ENCODE measurements at regions not wholly inside any gene's neighbourhood (a gene's known extent, or its start where the extent isn't known, plus 50 kb on each side); places are given as distances from the start of the nearest gene placed in this dataset.

- no peak for DNase-seq (ENCODE audit: low spot score)
Measured at GRCh38 chr7:153385502-153385901, 626.0 kb downstream of the ACTR3B start.

GRCh38 chr7:153386556-153386955 lies 627.0 kb downstream of the ACTR3B start:
- DNase-seq (ENCODE audit: low spot score), result no peak

GRCh38 chr7:153388611-153389010 lies 629.1 kb downstream of the ACTR3B start:
- DNase-seq (ENCODE audit: low spot score), result no peak

- DNase-seq (ENCODE audit: low spot score), result no peak
Measured at GRCh38 chr7:153389261-153389660, 629.7 kb downstream of the ACTR3B start.

GRCh38 chr7:153390955-153391354 lies 631.4 kb downstream of the ACTR3B start:
- DNase-seq (ENCODE audit: low spot score), result no peak

- no peak for DNase-seq (ENCODE audit: low spot score)
Measured at GRCh38 chr7:153392726-153393125, 633.2 kb downstream of the ACTR3B start.

GRCh38 chr7:153393666-153394065 lies 634.1 kb downstream of the ACTR3B start:
- no peak for DNase-seq (ENCODE audit: low spot score)

GRCh38 chr7:153396475-153396874 lies 636.9 kb downstream of the ACTR3B start:
- no peak for DNase-seq (ENCODE audit: low spot score)

- no peak for DNase-seq (ENCODE audit: low spot score)
Measured at GRCh38 chr7:153397459-153397858, 637.9 kb downstream of the ACTR3B start.

- no peak for DNase-seq (ENCODE audit: low spot score)
Measured at GRCh38 chr7:153397906-153398305, 638.4 kb downstream of the ACTR3B start.

GRCh38 chr7:153398370-153398769 lies 638.8 kb downstream of the ACTR3B start:
- DNase-seq (ENCODE audit: low spot score), result no peak

- DNase-seq (ENCODE audit: low spot score), result no peak
Measured at GRCh38 chr7:153398789-153399553, 639.4 kb downstream of the ACTR3B start.

- DNase-seq (ENCODE audit: low spot score), result no peak
Measured at GRCh38 chr7:153399554-153399940, 640.0 kb downstream of the ACTR3B start.

- no peak for DNase-seq (ENCODE audit: low spot score)
Measured at GRCh38 chr7:153400735-153401593, 641.4 kb downstream of the ACTR3B start.

- no peak for DNase-seq (ENCODE audit: low spot score)
Measured at GRCh38 chr7:153401795-153402720, 642.5 kb downstream of the ACTR3B start.

GRCh38 chr7:153402721-153403541 lies 643.4 kb downstream of the ACTR3B start:
- no peak for DNase-seq (ENCODE audit: low spot score)

GRCh38 chr7:153404124-153404523 lies 644.6 kb downstream of the ACTR3B start:
- no peak for DNase-seq (ENCODE audit: low spot score)

- DNase-seq (ENCODE audit: low spot score), result no peak
Measured at GRCh38 chr7:153404781-153405279, 645.3 kb downstream of the ACTR3B start.

- no peak for DNase-seq (ENCODE audit: low spot score)
Measured at GRCh38 chr7:153405704-153406485, 646.3 kb upstream of the DPP6 start.

- no peak for DNase-seq (ENCODE audit: low spot score)
Measured at GRCh38 chr7:153406486-153406872, 645.7 kb upstream of the DPP6 start.

Data from HuH-7 (cell line).